HG03039 (cell line): ENCODE measurements at regions not wholly inside any gene's neighbourhood (a gene's known extent, or its start where the extent isn't known, plus 50 kb on each side); places are given as distances from the start of the nearest gene placed in this dataset.

Experiments
- ATAC-seq: cut with Tn5 transposase; IDR thresholded peaks from one replicate; pipeline ENCODE4 v1.9.1; 2021; ENCODE audit warnings: mild to moderate bottlenecking, moderate library complexity; ENCODE audit not compliant: unreplicated experiment

GRCh38 chr7:79877874-79878465 is 256.7 kb upstream of the GNAI1 start:
- ATAC-seq = no peak

- ATAC-seq = no peak
Observed at GRCh38 chr7:79876848-79877252, 257.8 kb upstream of the GNAI1 start.

GRCh38 chr7:79874797-79875196 is 259.8 kb upstream of the GNAI1 start:
- ATAC-seq = no peak

GRCh38 chr7:79872176-79872575 is 262.5 kb upstream of the GNAI1 start:
- no peak for ATAC-seq

- no peak for ATAC-seq
Observed at GRCh38 chr7:79868010-79868409, 266.6 kb upstream of the GNAI1 start.

- no peak for ATAC-seq
Observed at GRCh38 chr7:79862447-79863210, 272.0 kb upstream of the GNAI1 start.

GRCh38 chr7:79855172-79855571 is 279.5 kb upstream of the GNAI1 start:
- ATAC-seq = no peak

- no peak for ATAC-seq
Observed at GRCh38 chr7:79854621-79855020, 280.0 kb upstream of the GNAI1 start.

GRCh38 chr7:79837915-79838314 is 296.7 kb upstream of the GNAI1 start:
- ATAC-seq = no peak

GRCh38 chr7:79833616-79834015 is 301.0 kb upstream of the GNAI1 start:
- ATAC-seq = no peak

GRCh38 chr7:79828866-79829265 is 305.8 kb upstream of the GNAI1 start:
- ATAC-seq = no peak

GRCh38 chr7:79823246-79823951 is 311.2 kb upstream of the GNAI1 start:
- ATAC-seq = no peak

- no peak for ATAC-seq
Observed at GRCh38 chr7:79822620-79823240, 311.9 kb upstream of the GNAI1 start.

GRCh38 chr7:79820387-79820786 is 314.2 kb upstream of the GNAI1 start:
- ATAC-seq = no peak

- ATAC-seq = no peak
Observed at GRCh38 chr7:79810916-79811315, 323.7 kb upstream of the GNAI1 start.

GRCh38 chr7:79806161-79806734 is 328.4 kb upstream of the GNAI1 start:
- ATAC-seq = no peak

- ATAC-seq = no peak
Observed at GRCh38 chr7:79790656-79791262, 337.3 kb upstream of the MAGI2 start.

- ATAC-seq = no peak
Observed at GRCh38 chr7:79789584-79790345, 336.3 kb upstream of the MAGI2 start.

GRCh38 chr7:79787623-79788022 is 334.2 kb upstream of the MAGI2 start:
- ATAC-seq = no peak

GRCh38 chr7:79787096-79787495 is 333.6 kb upstream of the MAGI2 start:
- ATAC-seq = no peak
